Hepatocyte (in vitro differentiated cells): ENCODE measurements at regions not wholly inside any gene's neighbourhood (a gene's known extent, or its start where the extent isn't known, plus 50 kb on each side); places are given as distances from the start of the nearest gene placed in this dataset.

Source experiments
- DNase-seq: peaks from one replicate; pipeline ENCODE4 v3.0.0-alpha.2; 2016; ENCODE audit warnings: low spot score
- H2AFZ ChIP-seq: fragments of 200-600 bp; sonication (generic); 2 replicates; pipeline ENCODE4 v1.6.0; 2016; ENCODE audit warnings: antibody characterized with exemption, mild to moderate bottlenecking
- H3K27ac ChIP-seq: fragments of 200-600 bp; sonication (generic); 2 replicates; pipeline ENCODE4 v1.5.1; 2016; ENCODE audit warnings: mild to moderate bottlenecking
- H3K27me3 ChIP-seq: fragments of 200-600 bp; sonication (generic); 2 replicates; pipeline ENCODE4 v1.6.1; 2016
- H3K36me3 ChIP-seq: fragments of 200-600 bp; sonication (generic); replicated peaks from 2 replicates; pipeline ENCODE4 v1.5.1; 2016; ENCODE audit warnings: low read depth; ENCODE audit not compliant: insufficient read depth
- H3K4me1 ChIP-seq: fragments of 200-600 bp; sonication (generic); 2 replicates; pipeline ENCODE4 v1.5.1; 2016; ENCODE audit warnings: mild to moderate bottlenecking, moderate library complexity; ENCODE audit not compliant: insufficient read depth
- H3K4me2 ChIP-seq: fragments of 200-600 bp; sonication (generic); 2 replicates; pipeline ENCODE4 v1.6.0; 2016
- H3K4me3 ChIP-seq: fragments of 200-600 bp; sonication (generic); 2 replicates; pipeline ENCODE4 v1.5.1; 2016; ENCODE audit warnings: mild to moderate bottlenecking
- H3K79me2 ChIP-seq: fragments of 200-600 bp; sonication (generic); 2 replicates; pipeline ENCODE4 v1.6.0; 2017; ENCODE audit warnings: mild to moderate bottlenecking
- H3K9me2 ChIP-seq: fragments of 200-600 bp; sonication (generic); replicated peaks from 2 replicates; pipeline ENCODE4 v1.6.0; 2017; ENCODE audit warnings: mild to moderate bottlenecking; ENCODE audit not compliant: insufficient read depth
- H3K9me3 ChIP-seq: fragments of 200-600 bp; sonication (generic); 2 replicates; pipeline ENCODE4 v1.5.1; 2016; ENCODE audit warnings: low read depth, mild to moderate bottlenecking
- H4K20me1 ChIP-seq: fragments of 200-600 bp; sonication (generic); 2 replicates; pipeline ENCODE4 v1.6.0; 2016; ENCODE audit warnings: mild to moderate bottlenecking; ENCODE audit not compliant: insufficient read depth, poor library complexity, severe bottlenecking
- EZH2 ChIP-seq: fragments of 200-600 bp; sonication (generic); IDR thresholded peaks from 2 replicates; pipeline ENCODE4 v1.6.1; 2016; ENCODE audit warnings: antibody characterized with exemption, mild to moderate bottlenecking, borderline replicate concordance
- EZH2phosphoT487 ChIP-seq: fragments of 200-600 bp; sonication (generic); IDR thresholded peaks from one replicate; pipeline ENCODE4 v1.6.1; 2018; ENCODE audit warnings: antibody characterized with exemption, mild to moderate bottlenecking, low read depth, moderate library complexity; ENCODE audit not compliant: unreplicated experiment, severe bottlenecking
- WGBS: methylation state at CpG from one replicate; pipeline ENCODE4 v1.1.6; 2016; ENCODE audit warnings: low lambda C conversion rate; ENCODE audit errors: missing lambda C conversion rate; 5-methylcytosine and 5-hydroxymethylcytosine counted together
- TF ChIP-seq, protein P1 (sequence below): fragments of 200-600 bp; sonication (generic); IDR thresholded peaks from 2 replicates; pipeline ENCODE4 v1.5.1; 2016; ENCODE audit warnings: antibody characterized with exemption, mild to moderate bottlenecking; ENCODE audit not compliant: poor library complexity

DNA sequence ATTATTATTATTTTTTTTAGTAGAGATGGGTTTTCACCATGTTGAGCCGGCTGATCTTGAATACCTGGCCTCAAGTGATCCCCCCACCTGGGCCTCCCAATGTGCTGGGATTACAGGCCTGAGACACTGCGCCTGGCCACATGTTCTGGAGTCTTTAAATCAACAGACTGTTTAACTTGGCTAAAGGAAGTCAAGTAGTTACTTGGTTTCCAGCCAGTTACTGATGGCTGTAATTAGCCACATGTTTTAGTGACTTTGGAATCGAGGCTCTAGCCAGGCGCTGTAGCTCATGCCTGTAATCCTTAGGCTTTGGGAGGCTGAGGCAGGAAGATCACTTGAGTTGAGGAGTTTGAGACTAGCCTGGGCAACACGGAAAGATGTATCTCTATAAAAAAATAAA, 699.2 kb upstream of the RBFOX1 start:
- H3K4me3 ChIP-seq, result no peak overlapping the region
- no peaks in the 10 kb centered on the region for H3K36me3 ChIP-seq
- no peaks in the 10 kb centered on the region for H3K9me2 ChIP-seq
- WGBS, result 85% methylated on average over 5 of the region's 5 CpGs
- H3K4me2 ChIP-seq, result no peak overlapping the region
- H2AFZ ChIP-seq, result no peak overlapping the region
- no peaks in the 10 kb centered on the region for H3K79me2 ChIP-seq
- no peaks in the 10 kb centered on the region for H3K4me1 ChIP-seq
- H3K9me3 ChIP-seq, result no peaks in the 10 kb centered on the region
- DNase-seq, result no peak
- no peaks in the 10 kb centered on the region for H3K27me3 ChIP-seq
- TF ChIP-seq EZH2phosphoT487 (no peak), EZH2 (no peak)
- TF ChIP-seq, protein P1, sequence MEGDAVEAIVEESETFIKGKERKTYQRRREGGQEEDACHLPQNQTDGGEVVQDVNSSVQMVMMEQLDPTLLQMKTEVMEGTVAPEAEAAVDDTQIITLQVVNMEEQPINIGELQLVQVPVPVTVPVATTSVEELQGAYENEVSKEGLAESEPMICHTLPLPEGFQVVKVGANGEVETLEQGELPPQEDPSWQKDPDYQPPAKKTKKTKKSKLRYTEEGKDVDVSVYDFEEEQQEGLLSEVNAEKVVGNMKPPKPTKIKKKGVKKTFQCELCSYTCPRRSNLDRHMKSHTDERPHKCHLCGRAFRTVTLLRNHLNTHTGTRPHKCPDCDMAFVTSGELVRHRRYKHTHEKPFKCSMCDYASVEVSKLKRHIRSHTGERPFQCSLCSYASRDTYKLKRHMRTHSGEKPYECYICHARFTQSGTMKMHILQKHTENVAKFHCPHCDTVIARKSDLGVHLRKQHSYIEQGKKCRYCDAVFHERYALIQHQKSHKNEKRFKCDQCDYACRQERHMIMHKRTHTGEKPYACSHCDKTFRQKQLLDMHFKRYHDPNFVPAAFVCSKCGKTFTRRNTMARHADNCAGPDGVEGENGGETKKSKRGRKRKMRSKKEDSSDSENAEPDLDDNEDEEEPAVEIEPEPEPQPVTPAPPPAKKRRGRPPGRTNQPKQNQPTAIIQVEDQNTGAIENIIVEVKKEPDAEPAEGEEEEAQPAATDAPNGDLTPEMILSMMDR, result no peak
- no peaks in the 10 kb centered on the region for H4K20me1 ChIP-seq
- H3K27ac ChIP-seq, result no peak overlapping the region

DNA sequence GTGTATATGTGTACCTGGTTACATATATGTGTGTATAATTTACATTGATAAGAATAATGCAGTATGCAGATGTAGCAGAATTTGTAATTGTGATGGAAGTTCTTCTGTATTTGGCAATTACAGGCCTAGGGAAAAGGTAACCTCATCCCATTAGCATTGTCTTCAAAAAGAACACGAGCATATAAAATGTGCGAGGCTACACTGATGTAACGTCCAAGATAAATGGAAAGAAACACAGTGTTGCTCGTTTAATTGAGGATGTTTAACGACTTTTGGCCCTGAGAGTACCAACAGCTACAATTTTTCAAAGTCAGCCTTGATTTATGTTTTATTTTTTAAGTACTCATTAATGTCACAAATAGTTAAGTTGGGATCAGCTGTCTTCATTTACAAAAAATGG, 703.5 kb upstream of the RBFOX1 start:
- 71% methylated on average over 5 of the region's 5 CpGs for WGBS
- no peak overlapping the region for H3K27ac ChIP-seq

DNA sequence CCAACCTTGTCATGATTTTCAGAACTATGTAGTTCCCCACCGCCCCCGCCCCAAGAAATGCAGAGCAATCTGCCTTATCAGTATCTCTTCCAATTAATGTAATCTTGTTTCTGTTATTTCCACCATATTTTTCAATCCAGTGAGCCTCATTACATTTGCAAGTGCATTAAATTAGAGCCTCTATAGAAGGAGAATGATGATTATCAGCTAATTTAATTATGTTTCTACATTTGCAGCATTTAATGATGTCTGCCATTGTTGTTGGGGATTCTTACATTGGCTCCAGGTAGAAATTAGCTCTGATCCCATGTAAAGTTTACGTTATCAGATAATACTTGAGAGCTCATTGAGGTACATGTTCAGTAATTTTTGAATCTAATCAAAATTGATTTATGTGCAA, 707.0 kb upstream of the RBFOX1 start:
- no peaks in the 10 kb centered on the region for H4K20me1 ChIP-seq
- no peaks in the 10 kb centered on the region for H3K79me2 ChIP-seq
- TF ChIP-seq EZH2 (no peak), EZH2phosphoT487 (no peak)
- TF ChIP-seq, protein P1, result no peak
- no peak overlapping the region for H3K27ac ChIP-seq
- WGBS, result 92% methylated on average over 3 of the region's 3 CpGs
- DNase-seq, result no peak
- H3K4me2 ChIP-seq, result no peak overlapping the region
- H3K36me3 ChIP-seq, result no peaks in the 10 kb centered on the region
- no peak overlapping the region for H2AFZ ChIP-seq
- H3K9me2 ChIP-seq, result no peaks in the 10 kb centered on the region
- no peak overlapping the region for H3K4me3 ChIP-seq
- H3K9me3 ChIP-seq, result no peaks in the 10 kb centered on the region
- H3K27me3 ChIP-seq, result no peaks in the 10 kb centered on the region
- no peaks in the 10 kb centered on the region for H3K4me1 ChIP-seq

More for the DNA sequence above, 703.5 kb upstream of the RBFOX1 start:
- H3K27me3 ChIP-seq, result no peaks in the 10 kb centered on the region
- no peaks in the 10 kb centered on the region for H3K4me1 ChIP-seq
- no peaks in the 10 kb centered on the region for H3K79me2 ChIP-seq
- H3K9me3 ChIP-seq, result no peaks in the 10 kb centered on the region
- TF ChIP-seq, protein P1, result no peak
- TF ChIP-seq EZH2phosphoT487, result no peak
- no peak overlapping the region for H2AFZ ChIP-seq
- H3K36me3 ChIP-seq, result no peaks in the 10 kb centered on the region
- H4K20me1 ChIP-seq, result no peaks in the 10 kb centered on the region
- H3K4me2 ChIP-seq, result no peak overlapping the region
- no peaks in the 10 kb centered on the region for H3K9me2 ChIP-seq
- DNase-seq, result no peak
- no peak overlapping the region for H3K4me3 ChIP-seq

DNA sequence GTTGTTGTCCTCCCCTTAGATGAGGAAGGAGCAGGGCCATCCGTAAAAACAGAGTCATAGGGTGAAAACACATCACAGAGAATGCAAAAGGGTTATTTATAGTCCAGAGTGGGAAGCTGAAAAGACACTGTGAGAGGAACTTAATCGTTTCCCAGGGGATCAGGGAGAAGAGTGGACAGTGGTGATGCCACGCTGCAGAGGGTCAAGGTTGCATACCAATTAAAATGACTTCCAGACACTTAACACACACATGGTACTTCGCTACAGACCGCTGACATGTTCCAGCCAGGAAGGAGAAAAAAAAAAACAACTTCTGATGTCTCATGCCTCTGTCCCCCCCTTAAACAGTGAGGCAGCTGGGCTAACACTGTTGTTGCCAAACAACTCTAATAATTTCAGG, 713.8 kb upstream of the RBFOX1 start:
- 81% methylated on average over 5 of the region's 5 CpGs for WGBS
- H3K9me2 ChIP-seq, result no peaks in the 10 kb centered on the region
- no peak overlapping the region for H3K4me3 ChIP-seq
- TF ChIP-seq, protein P1, result no peak
- TF ChIP-seq EZH2phosphoT487 (no peak), EZH2 (no peak)
- no peak overlapping the region for H3K4me2 ChIP-seq
- no peak overlapping the region for H3K27ac ChIP-seq
- H3K79me2 ChIP-seq, result no peaks in the 10 kb centered on the region
- H3K4me1 ChIP-seq, result no peaks in the 10 kb centered on the region
- DNase-seq, result no peak
- H4K20me1 ChIP-seq, result no peaks in the 10 kb centered on the region
- no peaks in the 10 kb centered on the region for H3K9me3 ChIP-seq
- no peak overlapping the region for H2AFZ ChIP-seq
- H3K27me3 ChIP-seq, result no peaks in the 10 kb centered on the region
- no peaks in the 10 kb centered on the region for H3K36me3 ChIP-seq
